ENCODE measurements at regions not wholly inside any gene's neighbourhood (a gene's known extent, or its start where the extent isn't known, plus 50 kb on each side); places are given as distances from the start of the nearest gene placed in this dataset.
"Not testable (repeated sequence)": the region's sequence is repeated elsewhere in the genome, so short reads cannot be mapped to it uniquely, and the experiment has no call there.

GRCh38 chr1:182315167-182315556, 76.4 kb downstream of the GLUL start:
- no peak overlapping the region for H3K27ac ChIP-seq (ENCODE audit: low read depth, low read length)
- Mint-ChIP-seq H3K27ac (no peak overlapping the region), H3K27me3 (peaks cover 5 to 6% of the 10 kb centered on the region in 2 donors), H3K36me3 (no peaks in the 10 kb centered on the region), H3K4me1 (no peaks in the 10 kb centered on the region), H3K4me3 (no peak overlapping the region), H3K9me3 (peaks cover 0 to 2% (median 0%) of the 10 kb centered on the region in 8 donors)
- no peaks in the 10 kb centered on the region for H3K36me3 ChIP-seq (ENCODE audit: insufficient read depth, low read length)
- H3K4me3 ChIP-seq (ENCODE audit: low read length in 2 of 2), result no peak overlapping the region
- no peak for DNase-seq
- CTCF ChIA-PET (ENCODE audit: partially characterized antibody), result no interaction called here
- no peaks in the 10 kb centered on the region for H3K9me3 ChIP-seq (ENCODE audit: control insufficient read depth in 1 of 2, low read length in 2 of 2)
- H3K27me3 ChIP-seq (ENCODE audit: insufficient read depth, low read length), result no peaks in the 10 kb centered on the region
- H3K4me1 ChIP-seq (ENCODE audit: insufficient read depth, low read length), result no peaks in the 10 kb centered on the region
- intact Hi-C loops (cut with micrococcal nuclease), result no loop called here
- POLR2A ChIA-PET (ENCODE audit: partially characterized antibody), result no interaction called here

- H3K27me3 Mint-ChIP-seq, result peaks cover 2 to 5% of the 10 kb centered on the region in 2 donors
- intact Hi-C loops (cut with micrococcal nuclease), result no loop called here
- no peaks in the 10 kb centered on the region for H3K27me3 ChIP-seq (ENCODE audit: insufficient read depth, low read length)
- H3K9me3 Mint-ChIP-seq, result peaks cover 0 to 4% (median 0%) of the 10 kb centered on the region in 8 donors
- no peak for DNase-seq
- no peaks in the 10 kb centered on the region for H3K9me3 ChIP-seq (ENCODE audit: control insufficient read depth in 1 of 2, low read length in 2 of 2)
- no peak overlapping the region for H3K4me3 Mint-ChIP-seq
- H3K4me1 Mint-ChIP-seq, result no peaks in the 10 kb centered on the region
- no peak overlapping the region for H3K4me3 ChIP-seq (ENCODE audit: low read length in 2 of 2)
- no peaks in the 10 kb centered on the region for H3K36me3 ChIP-seq (ENCODE audit: insufficient read depth, low read length)
- ChIA-PET POLR2A (ENCODE audit: partially characterized antibody) (no interaction called here), CTCF (ENCODE audit: partially characterized antibody) (no interaction called here)
- no peaks in the 10 kb centered on the region for H3K4me1 ChIP-seq (ENCODE audit: insufficient read depth, low read length)
- no peaks in the 10 kb centered on the region for H3K36me3 Mint-ChIP-seq
- H3K27ac Mint-ChIP-seq, result no peak overlapping the region
- H3K27ac ChIP-seq (ENCODE audit: low read depth, low read length), result no peak overlapping the region
Observed at GRCh38 chr1:182309631-182310351, 81.8 kb downstream of the GLUL start.

- intact Hi-C loops (cut with micrococcal nuclease), result no loop called here
- Mint-ChIP-seq H3K9me3 (peaks cover 0 to 4% (median 0%) of the 10 kb centered on the region in 8 donors), H3K4me1 (no peaks in the 10 kb centered on the region), H3K4me3 (no peak overlapping the region), H3K27me3 (peaks cover 2 to 5% of the 10 kb centered on the region in 2 donors), H3K27ac (no peak overlapping the region), H3K36me3 (no peaks in the 10 kb centered on the region)
- no peaks in the 10 kb centered on the region for H3K9me3 ChIP-seq (ENCODE audit: control insufficient read depth in 1 of 2, low read length in 2 of 2)
- no peak overlapping the region for H3K27ac ChIP-seq (ENCODE audit: low read depth, low read length)
- H3K27me3 ChIP-seq (ENCODE audit: insufficient read depth, low read length), result no peaks in the 10 kb centered on the region
- ChIA-PET POLR2A (ENCODE audit: partially characterized antibody) (no interaction called here), CTCF (ENCODE audit: partially characterized antibody) (no interaction called here)
- no peaks in the 10 kb centered on the region for H3K36me3 ChIP-seq (ENCODE audit: insufficient read depth, low read length)
- H3K4me1 ChIP-seq (ENCODE audit: insufficient read depth, low read length), result no peaks in the 10 kb centered on the region
- H3K4me3 ChIP-seq (ENCODE audit: low read length in 2 of 2), result no peak overlapping the region
- no peak for DNase-seq
Observed at GRCh38 chr1:182308826-182309225, 82.8 kb downstream of the GLUL start.

- POLR2A ChIA-PET (ENCODE audit: partially characterized antibody); CTCF ChIA-PET (ENCODE audit: partially characterized antibody): not testable (repeated sequence)
Observed at GRCh38 chr1:182307486-182307885, 84.1 kb downstream of the GLUL start.

GRCh38 chr1:182305861-182306260, 85.7 kb downstream of the GLUL start:
- intact Hi-C loops (cut with micrococcal nuclease), result no loop called here
- CTCF ChIA-PET (ENCODE audit: partially characterized antibody), result no interaction called here
- peaks cover 0 to 11% (median 4%) of the 10 kb centered on the region in 4 donors for H3K4me1 Mint-ChIP-seq
- POLR2A ChIA-PET (ENCODE audit: partially characterized antibody), result no interaction called here
- peaks cover 0 to 4% (median 0%) of the 10 kb centered on the region in 8 donors for H3K9me3 Mint-ChIP-seq
- no peaks in the 10 kb centered on the region for H3K27me3 ChIP-seq (ENCODE audit: insufficient read depth, low read length)
- H3K27ac ChIP-seq (ENCODE audit: low read depth, low read length), result no peak overlapping the region
- H3K4me3 ChIP-seq (ENCODE audit: low read length in 2 of 2), result no peak overlapping the region
- no peaks in the 10 kb centered on the region for H3K36me3 ChIP-seq (ENCODE audit: insufficient read depth, low read length)
- no peaks in the 10 kb centered on the region for H3K36me3 Mint-ChIP-seq
- no peaks in the 10 kb centered on the region for H3K9me3 ChIP-seq (ENCODE audit: control insufficient read depth in 1 of 2, low read length in 2 of 2)
- H3K27ac Mint-ChIP-seq, result no peak overlapping the region
- no peaks in the 10 kb centered on the region for H3K27me3 Mint-ChIP-seq
- DNase-seq, result no peak
- no peak overlapping the region for H3K4me3 Mint-ChIP-seq
- no peaks in the 10 kb centered on the region for H3K4me1 ChIP-seq (ENCODE audit: insufficient read depth, low read length)

More at GRCh38 chr1:182307486-182307885, 84.1 kb downstream of the GLUL start:
- H3K27ac ChIP-seq (ENCODE audit: low read depth, low read length); intact Hi-C loops (cut with micrococcal nuclease); H3K4me3 ChIP-seq (ENCODE audit: low read length in 2 of 2); H3K9me3 Mint-ChIP-seq; H3K4me3 Mint-ChIP-seq; H3K36me3 Mint-ChIP-seq; H3K27me3 ChIP-seq (ENCODE audit: insufficient read depth, low read length); H3K27me3 Mint-ChIP-seq; DNase-seq; H3K27ac Mint-ChIP-seq; H3K4me1 Mint-ChIP-seq; H3K9me3 ChIP-seq (ENCODE audit: control insufficient read depth in 1 of 2, low read length in 2 of 2); H3K4me1 ChIP-seq (ENCODE audit: insufficient read depth, low read length); H3K36me3 ChIP-seq (ENCODE audit: insufficient read depth, low read length): not testable (repeated sequence)

- H3K27ac Mint-ChIP-seq, result no peak overlapping the region
- POLR2A ChIA-PET (ENCODE audit: partially characterized antibody), result no interaction called here
- H3K4me3 ChIP-seq (ENCODE audit: low read length in 2 of 2), result no peak overlapping the region
- H3K9me3 Mint-ChIP-seq, result peaks cover 0 to 4% (median 0%) of the 10 kb centered on the region in 8 donors
- no peaks in the 10 kb centered on the region for H3K36me3 Mint-ChIP-seq
- peaks cover 0 to 11% (median 5%) of the 10 kb centered on the region in 4 donors for H3K4me1 Mint-ChIP-seq
- no peaks in the 10 kb centered on the region for H3K9me3 ChIP-seq (ENCODE audit: control insufficient read depth in 1 of 2, low read length in 2 of 2)
- no peaks in the 10 kb centered on the region for H3K27me3 Mint-ChIP-seq
- CTCF ChIA-PET (ENCODE audit: partially characterized antibody), result no interaction called here
- no peaks in the 10 kb centered on the region for H3K27me3 ChIP-seq (ENCODE audit: insufficient read depth, low read length)
- H3K4me3 Mint-ChIP-seq, result no peak overlapping the region
- intact Hi-C loops (cut with micrococcal nuclease), result no loop called here
- no peak overlapping the region for H3K27ac ChIP-seq (ENCODE audit: low read depth, low read length)
- peaks cover 4% of the 10 kb centered on the region for H3K4me1 ChIP-seq (ENCODE audit: insufficient read depth, low read length)
- DNase-seq, result no peak
- no peaks in the 10 kb centered on the region for H3K36me3 ChIP-seq (ENCODE audit: insufficient read depth, low read length)
Observed at GRCh38 chr1:182304627-182305026, 87.0 kb downstream of the GLUL start.

- no peaks in the 10 kb centered on the region for H3K36me3 ChIP-seq (ENCODE audit: insufficient read depth, low read length)
- H3K9me3 ChIP-seq (ENCODE audit: control insufficient read depth in 1 of 2, low read length in 2 of 2), result no peaks in the 10 kb centered on the region
- H3K4me1 ChIP-seq (ENCODE audit: insufficient read depth, low read length), result peaks cover 4% of the 10 kb centered on the region
- no peak overlapping the region for H3K27ac ChIP-seq (ENCODE audit: low read depth, low read length)
- POLR2A ChIA-PET (ENCODE audit: partially characterized antibody), result no interaction called here
- Mint-ChIP-seq H3K4me1 (peaks cover 0 to 13% (median 5%) of the 10 kb centered on the region in 4 donors), H3K27me3 (no peaks in the 10 kb centered on the region), H3K9me3 (peaks cover 0 to 4% (median 0%) of the 10 kb centered on the region in 8 donors), H3K36me3 (no peaks in the 10 kb centered on the region), H3K4me3 (no peak overlapping the region), H3K27ac (no peak overlapping the region)
- no peak overlapping the region for H3K4me3 ChIP-seq (ENCODE audit: low read length in 2 of 2)
- CTCF ChIA-PET (ENCODE audit: partially characterized antibody), result no interaction called here
- intact Hi-C loops (cut with micrococcal nuclease), result no loop called here
- no peak for DNase-seq
- no peaks in the 10 kb centered on the region for H3K27me3 ChIP-seq (ENCODE audit: insufficient read depth, low read length)
Observed at GRCh38 chr1:182304218-182304617, 87.4 kb downstream of the GLUL start.

All from CD4-positive, alpha-beta memory T cell (primary cell).